VCaP (cell line): ENCODE measurements at regions not wholly inside any gene's neighbourhood (a gene's known extent, or its start where the extent isn't known, plus 50 kb on each side); places are given as distances from the start of the nearest gene placed in this dataset.

Source experiments
- H3K27ac ChIP-seq: fragments of 450-650 bp; 2 replicates; pipeline ENCODE4 v1.5.1; 2017
- CTCF ChIP-seq: fragments of 450-650 bp; conservative IDR thresholded peaks from 2 replicates; pipeline ENCODE4 v1.5.1; 2017; ENCODE audit warnings: mild to moderate bottlenecking, moderate library complexity

- H3K27ac ChIP-seq: no peak overlapping the region
- TF ChIP-seq CTCF: peak; percentile 80
Measured at GRCh38 chr11:22130462-22131053, 62.3 kb upstream of the ANO5 start.

- no peak overlapping the region for H3K27ac ChIP-seq
- TF ChIP-seq CTCF: no peak
Measured at GRCh38 chr11:22133776-22134175, 59.1 kb upstream of the ANO5 start.

GRCh38 chr11:22138264-22138663 lies 54.6 kb upstream of the ANO5 start:
- no peak for TF ChIP-seq CTCF
- no peak overlapping the region for H3K27ac ChIP-seq
